ENCODE measurements at regions not wholly inside any gene's neighbourhood (a gene's known extent, or its start where the extent isn't known, plus 50 kb on each side); places are given as distances from the start of the nearest gene placed in this dataset.

DNA sequence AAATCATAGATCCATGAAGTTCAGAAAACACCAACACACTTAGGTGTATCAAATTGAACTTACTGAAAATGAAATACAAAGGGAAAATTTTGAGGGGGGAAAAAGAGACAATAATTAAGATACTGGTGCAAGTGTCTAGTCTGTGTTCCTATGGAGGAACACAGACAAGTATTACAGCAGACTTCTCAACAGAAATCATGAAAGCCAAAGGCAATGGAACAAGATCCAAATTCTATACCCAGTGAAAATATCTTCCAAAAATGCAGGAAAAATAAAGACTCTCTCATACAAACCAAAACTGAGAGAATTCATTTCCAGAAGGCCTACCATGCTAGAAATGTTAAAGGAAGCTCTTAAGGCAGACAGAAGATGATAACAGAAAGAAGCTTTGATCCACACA lies 63.1 kb downstream of the NRN1 start:
- Histone ChIP-seq H3K9me1 (ENCODE audit: control insufficient read depth, extremely low read depth, insufficient read depth, low read length) (no peaks in the 10 kb centered on the region), H3K36me3 (ENCODE audit: control insufficient read depth in 2 of 2, extremely low read depth in 1 of 2, insufficient read depth in 2 of 2, low read length in 2 of 2) (no peaks in the 10 kb centered on the region)

DNA sequence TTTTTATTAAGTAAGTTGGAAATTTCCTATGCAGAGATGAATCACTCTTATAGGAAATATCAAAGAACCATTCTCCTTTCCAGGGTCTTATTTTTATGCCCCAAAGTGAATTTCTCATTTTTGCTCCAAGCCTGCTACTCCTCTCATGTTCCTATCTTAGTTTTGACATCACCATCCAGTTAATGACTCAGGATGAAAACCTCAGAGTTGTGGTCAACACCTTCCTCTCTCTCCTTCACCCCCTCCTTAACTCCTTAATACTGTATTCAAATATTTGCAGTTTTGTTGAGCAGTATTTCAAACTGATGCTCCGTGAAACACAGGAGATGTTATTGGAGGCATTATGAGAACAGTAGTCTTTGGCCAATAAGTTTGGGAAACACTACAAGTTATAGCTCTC lies 64.1 kb downstream of the NRN1 start:
- Histone ChIP-seq H3K4me3 (ENCODE audit: control insufficient read depth in 2 of 3, extremely low read depth in 1 of 3, insufficient read depth in 2 of 3, low read depth in 1 of 3, low read length in 3 of 3) (no peak overlapping the region), H3K4me2 (ENCODE audit: control insufficient read depth, extremely low read depth, insufficient read depth, low read depth, low read length) (no peak overlapping the region), H3K9me1 (ENCODE audit: control insufficient read depth, extremely low read depth, insufficient read depth, low read length) (no peaks in the 10 kb centered on the region), H3K27me3 (ENCODE audit: control insufficient read depth, extremely low read depth, insufficient read depth, low read length) (no peaks in the 10 kb centered on the region), H3K4me1 (ENCODE audit: control insufficient read depth, extremely low read depth, insufficient read depth, low read length) (no peaks in the 10 kb centered on the region), H2AFZ (ENCODE audit: control insufficient read depth, low read length) (no peak overlapping the region), H4K20me1 (ENCODE audit: control insufficient read depth, extremely low read depth, insufficient read depth, low read length) (no peaks in the 10 kb centered on the region), H3K36me3 (ENCODE audit: control insufficient read depth in 2 of 2, extremely low read depth in 1 of 2, insufficient read depth in 2 of 2, low read length in 2 of 2) (no peaks in the 10 kb centered on the region), H3K27ac (ENCODE audit: control insufficient read depth, insufficient read depth, low read length) (no peak overlapping the region), H3K9me3 (ENCODE audit: control insufficient read depth, low read depth, low read length) (no peaks in the 10 kb centered on the region), H3K9ac (ENCODE audit: control insufficient read depth, extremely low read depth, insufficient read depth, low read length) (no peak overlapping the region), H3K79me2 (ENCODE audit: control insufficient read depth, insufficient read depth, low read length) (no peaks in the 10 kb centered on the region)
- dilution Hi-C loops (cut with MboI; ENCODE audit: extremely low pct_ligation_motif_present, low sequenced_read_pairs), result no loop called here
- FAIRE-seq (no peak), DNase-seq (ENCODE audit: low read depth, low spot score) (no peak)
- TF ChIP-seq, protein P1, sequence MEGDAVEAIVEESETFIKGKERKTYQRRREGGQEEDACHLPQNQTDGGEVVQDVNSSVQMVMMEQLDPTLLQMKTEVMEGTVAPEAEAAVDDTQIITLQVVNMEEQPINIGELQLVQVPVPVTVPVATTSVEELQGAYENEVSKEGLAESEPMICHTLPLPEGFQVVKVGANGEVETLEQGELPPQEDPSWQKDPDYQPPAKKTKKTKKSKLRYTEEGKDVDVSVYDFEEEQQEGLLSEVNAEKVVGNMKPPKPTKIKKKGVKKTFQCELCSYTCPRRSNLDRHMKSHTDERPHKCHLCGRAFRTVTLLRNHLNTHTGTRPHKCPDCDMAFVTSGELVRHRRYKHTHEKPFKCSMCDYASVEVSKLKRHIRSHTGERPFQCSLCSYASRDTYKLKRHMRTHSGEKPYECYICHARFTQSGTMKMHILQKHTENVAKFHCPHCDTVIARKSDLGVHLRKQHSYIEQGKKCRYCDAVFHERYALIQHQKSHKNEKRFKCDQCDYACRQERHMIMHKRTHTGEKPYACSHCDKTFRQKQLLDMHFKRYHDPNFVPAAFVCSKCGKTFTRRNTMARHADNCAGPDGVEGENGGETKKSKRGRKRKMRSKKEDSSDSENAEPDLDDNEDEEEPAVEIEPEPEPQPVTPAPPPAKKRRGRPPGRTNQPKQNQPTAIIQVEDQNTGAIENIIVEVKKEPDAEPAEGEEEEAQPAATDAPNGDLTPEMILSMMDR (optimal IDR thresholded peaks at IDR 0.05 in 1 of 3, IDR thresholded peaks at IDR 0.05 in 1 of 3, conservative IDR thresholded peaks at IDR 0.05 in 1 of 3; ENCODE audit: extremely low read depth in 1 of 3, insufficient read depth in 2 of 3, low read length in 3 of 3), result no peak
- TF ChIP-seq EZH2 (IDR thresholded peaks at IDR 0.05; ENCODE audit: low read length), result no peak

More for the DNA sequence above, 63.1 kb downstream of the NRN1 start:
- Histone ChIP-seq H3K9ac (ENCODE audit: control insufficient read depth, extremely low read depth, insufficient read depth, low read length) (no peak overlapping the region), H3K4me3 (ENCODE audit: control insufficient read depth in 2 of 3, extremely low read depth in 1 of 3, insufficient read depth in 2 of 3, low read depth in 1 of 3, low read length in 3 of 3) (no peak overlapping the region), H3K27me3 (ENCODE audit: control insufficient read depth, extremely low read depth, insufficient read depth, low read length) (no peaks in the 10 kb centered on the region), H3K27ac (ENCODE audit: control insufficient read depth, insufficient read depth, low read length) (no peak overlapping the region), H3K4me1 (ENCODE audit: control insufficient read depth, extremely low read depth, insufficient read depth, low read length) (no peaks in the 10 kb centered on the region), H3K79me2 (ENCODE audit: control insufficient read depth, insufficient read depth, low read length) (no peaks in the 10 kb centered on the region), H3K4me2 (ENCODE audit: control insufficient read depth, extremely low read depth, insufficient read depth, low read depth, low read length) (no peak overlapping the region), H4K20me1 (ENCODE audit: control insufficient read depth, extremely low read depth, insufficient read depth, low read length) (no peaks in the 10 kb centered on the region), H3K9me3 (ENCODE audit: control insufficient read depth, low read depth, low read length) (no peaks in the 10 kb centered on the region), H2AFZ (ENCODE audit: control insufficient read depth, low read length) (no peak overlapping the region)
- dilution Hi-C loops (cut with MboI; ENCODE audit: extremely low pct_ligation_motif_present, low sequenced_read_pairs), result no loop called here
- no peak for TF ChIP-seq EZH2 (IDR thresholded peaks at IDR 0.05; ENCODE audit: low read length)
- TF ChIP-seq, protein P1 (optimal IDR thresholded peaks at IDR 0.05 in 1 of 3, IDR thresholded peaks at IDR 0.05 in 1 of 3, conservative IDR thresholded peaks at IDR 0.05 in 1 of 3; ENCODE audit: extremely low read depth in 1 of 3, insufficient read depth in 2 of 3, low read length in 3 of 3), result no peak
- FAIRE-seq, result no peak
- DNase-seq (ENCODE audit: low read depth, low spot score), result no peak

All from keratinocyte (primary cell).